ENCODE measurements at regions not wholly inside any gene's neighbourhood (a gene's known extent, or its start where the extent isn't known, plus 50 kb on each side); places are given as distances from the start of the nearest gene placed in this dataset.

DNA sequence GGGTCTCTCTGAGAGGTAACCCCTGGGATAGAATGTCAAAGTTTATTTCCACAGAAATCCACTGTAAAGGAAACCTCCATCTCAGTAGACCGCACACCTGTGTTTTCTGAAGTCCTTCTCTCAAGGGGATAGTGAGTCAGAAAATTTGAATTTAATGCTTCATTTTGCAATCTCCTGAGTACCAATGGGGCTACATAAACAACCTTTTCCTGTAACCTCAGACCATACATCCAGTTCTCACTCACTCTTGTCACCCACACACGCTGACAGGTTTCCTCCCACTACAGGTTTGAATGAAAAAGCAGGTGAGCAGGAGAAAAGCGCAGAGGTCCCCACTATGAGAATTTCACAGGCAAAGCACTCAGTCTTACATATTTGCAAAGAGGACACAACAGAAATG, 165.3 kb upstream of the MCTP2 start:
- H3K18ac ChIP-seq (ENCODE audit: extremely low read depth, low read length) = no peak overlapping the region
- no peak overlapping the region for H4K8ac ChIP-seq (ENCODE audit: extremely low read depth, insufficient read depth, low read length)
- H3K4me3 ChIP-seq (ENCODE audit: extremely low read depth in 1 of 4, insufficient read depth in 2 of 4, low read depth in 3 of 4, low read length in 4 of 4) = no peak overlapping the region
- no peaks in the 10 kb centered on the region for H3K79me2 ChIP-seq (ENCODE audit: control insufficient read depth in 1 of 2, insufficient read depth in 2 of 2, low read length in 2 of 2)
- no peak overlapping the region for H4K91ac ChIP-seq (replicated peaks; ENCODE audit: insufficient read length, low read length)
- no peak overlapping the region for H2BK20ac ChIP-seq (ENCODE audit: low read length)
- no peak overlapping the region for H3K4ac ChIP-seq (replicated peaks; ENCODE audit: insufficient read length, low read depth, low read length)
- no peak overlapping the region for H2BK12ac ChIP-seq (ENCODE audit: low read depth, low read length)
- no peaks in the 10 kb centered on the region for H3K79me1 ChIP-seq (ENCODE audit: low read depth, low read length)
- no peak overlapping the region for H2BK15ac ChIP-seq (ENCODE audit: low read length)
- H3K56ac ChIP-seq (replicated peaks; ENCODE audit: insufficient read length, low read depth, low read length) = no peak overlapping the region
- CTCF ChIA-PET (ENCODE audit: partially characterized antibody) = interaction anchor here (0.9 to 1.4 kb wide), 3 partner anchors 42 to 429 kb away, joined by 3 to 4 read pairs (median 4); no protein-coding TSS in a partner anchor
- H3K9me3 ChIP-seq (ENCODE audit: insufficient read depth in 2 of 2, low read depth in 1 of 2, low read length in 1 of 2) = no peaks in the 10 kb centered on the region
- H3K4me1 ChIP-seq (replicated peaks in 1 of 4; ENCODE audit: control insufficient read depth in 3 of 4, insufficient read depth in 4 of 4, low read length in 3 of 4) = no peaks in the 10 kb centered on the region
- TF ChIP-seq TEAD4 (IDR thresholded peaks at IDR 0.05; ENCODE audit: low read depth, low read length) (no peak), EP300 (IDR thresholded peaks at IDR 0.05; ENCODE audit: borderline replicate concordance in 1 of 2, low read depth in 2 of 2, low read length in 2 of 2) (no peak), JUND (IDR thresholded peaks at IDR 0.05; ENCODE audit: low read length) (no peak), RAD21 (IDR thresholded peaks at IDR 0.05 in 1 of 2, conservative IDR thresholded peaks at IDR 0.05 in 1 of 2; ENCODE audit: low read depth in 2 of 2, low read length in 2 of 2) (no peak), SUZ12 (IDR thresholded peaks at IDR 0.05; ENCODE audit: low read length) (no peak), POLR2AphosphoS5 (IDR thresholded peaks at IDR 0.05; ENCODE audit: low read depth, low read length) (no peak), POLR2A (IDR thresholded peaks at IDR 0.05; ENCODE audit: control extremely low read depth in 1 of 2, low read depth in 2 of 2, low read length in 2 of 2) (no peak)
- FAIRE-seq (no peak), DNase-seq (ENCODE audit: low read depth in 1 of 2, low spot score in 2 of 2) (no peak)
- WGBS, 2 experiments (ENCODE audit: extremely low coverage in 1 of 2, insufficient coverage in 1 of 2, insufficient read length in 1 of 2, insufficient replicate concordance in 2 of 2, low coverage in 1 of 2, low lambda C conversion rate in 2 of 2, missing lambda C conversion rate in 1 of 2) = 95% methylated on average over 3 of the region's 3 CpGs; no CpG with 5 or more reads in 1 of the 2 experiments
- no peak overlapping the region for H3K27ac ChIP-seq (ENCODE audit: low read depth, low read length)
- H4K5ac ChIP-seq (ENCODE audit: insufficient read length, low read depth, low read length) = no peak overlapping the region
- no peak overlapping the region for H3K23ac ChIP-seq (ENCODE audit: insufficient read length)
- no peaks in the 10 kb centered on the region for H3K36me3 ChIP-seq (ENCODE audit: control insufficient read depth in 2 of 4, insufficient read depth in 4 of 4, low read length in 3 of 4)
- no peaks in the 10 kb centered on the region for H3K27me3 ChIP-seq (replicated peaks in 1 of 4; ENCODE audit: control insufficient read depth in 3 of 4, extremely low read depth in 1 of 4, insufficient read depth in 3 of 4, low read length in 3 of 4)
- H3K23me2 ChIP-seq (ENCODE audit: low read depth, low read length) = no peaks in the 10 kb centered on the region
- H2AK5ac ChIP-seq (ENCODE audit: low read depth, low read length) = no peak overlapping the region
- no peak overlapping the region for H3K4me2 ChIP-seq (ENCODE audit: insufficient read depth in 1 of 2, low read depth in 2 of 2, low read length in 2 of 2)
- POLR2A ChIA-PET (ENCODE audit: partially characterized antibody) = no interaction called here
- H2BK120ac ChIP-seq (replicated peaks; ENCODE audit: low read depth, low read length) = no peak overlapping the region
- H3K14ac ChIP-seq (ENCODE audit: insufficient read length) = no peak overlapping the region
- no peaks in the 10 kb centered on the region for H4K20me1 ChIP-seq (replicated peaks in 1 of 2; ENCODE audit: control insufficient read depth in 1 of 2, insufficient read depth in 2 of 2, low read length in 2 of 2)
- H2BK5ac ChIP-seq (ENCODE audit: low read depth, low read length) = no peak overlapping the region
- H3K9ac ChIP-seq (replicated peaks in 1 of 4; ENCODE audit: extremely low read depth in 1 of 4, low read depth in 3 of 4, low read length in 3 of 4) = no peak overlapping the region
- no peak overlapping the region for H2AFZ ChIP-seq (ENCODE audit: low read length)

Data from H1 (cell line).